GM21529 (cell line): ENCODE measurements at regions not wholly inside any gene's neighbourhood (a gene's known extent, or its start where the extent isn't known, plus 50 kb on each side); places are given as distances from the start of the nearest gene placed in this dataset.
"Not testable (repeated sequence)": the region's sequence is repeated elsewhere in the genome, so short reads cannot be mapped to it uniquely, and the experiment has no call there.

Experiments
- ATAC-seq: cut with Tn5 transposase; IDR thresholded peaks from one replicate; pipeline ENCODE4 v1.9.1; 2021; ENCODE audit not compliant: unreplicated experiment

DNA sequence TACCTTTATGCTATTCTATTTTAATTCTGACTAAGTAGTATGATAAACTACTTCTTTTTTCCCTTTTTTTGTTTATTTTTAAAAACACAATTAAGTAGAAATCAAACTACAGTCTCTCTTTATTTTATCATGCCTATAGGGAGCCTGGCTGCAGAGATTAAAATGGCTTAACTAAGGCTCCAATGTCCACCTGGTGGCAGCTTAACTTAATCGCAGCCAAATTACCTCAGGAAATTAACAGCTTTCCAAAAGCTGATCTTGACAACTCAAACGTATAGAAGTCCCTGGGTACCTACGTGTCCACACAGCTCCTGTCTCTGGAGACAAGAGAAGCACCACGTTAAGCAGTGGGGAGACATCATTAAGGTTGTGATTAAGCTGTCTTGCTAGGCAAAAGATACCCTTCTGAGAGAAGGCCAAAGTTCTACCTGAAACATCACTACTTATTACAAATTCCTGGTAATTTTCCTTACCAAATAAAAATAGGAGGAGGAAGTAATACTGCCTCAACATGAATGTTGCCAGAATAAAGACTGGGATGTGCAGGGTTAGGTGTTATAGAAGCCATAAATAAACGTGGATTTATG is 63.2 kb upstream of the SNX19 start:
- ATAC-seq = no peak

DNA sequence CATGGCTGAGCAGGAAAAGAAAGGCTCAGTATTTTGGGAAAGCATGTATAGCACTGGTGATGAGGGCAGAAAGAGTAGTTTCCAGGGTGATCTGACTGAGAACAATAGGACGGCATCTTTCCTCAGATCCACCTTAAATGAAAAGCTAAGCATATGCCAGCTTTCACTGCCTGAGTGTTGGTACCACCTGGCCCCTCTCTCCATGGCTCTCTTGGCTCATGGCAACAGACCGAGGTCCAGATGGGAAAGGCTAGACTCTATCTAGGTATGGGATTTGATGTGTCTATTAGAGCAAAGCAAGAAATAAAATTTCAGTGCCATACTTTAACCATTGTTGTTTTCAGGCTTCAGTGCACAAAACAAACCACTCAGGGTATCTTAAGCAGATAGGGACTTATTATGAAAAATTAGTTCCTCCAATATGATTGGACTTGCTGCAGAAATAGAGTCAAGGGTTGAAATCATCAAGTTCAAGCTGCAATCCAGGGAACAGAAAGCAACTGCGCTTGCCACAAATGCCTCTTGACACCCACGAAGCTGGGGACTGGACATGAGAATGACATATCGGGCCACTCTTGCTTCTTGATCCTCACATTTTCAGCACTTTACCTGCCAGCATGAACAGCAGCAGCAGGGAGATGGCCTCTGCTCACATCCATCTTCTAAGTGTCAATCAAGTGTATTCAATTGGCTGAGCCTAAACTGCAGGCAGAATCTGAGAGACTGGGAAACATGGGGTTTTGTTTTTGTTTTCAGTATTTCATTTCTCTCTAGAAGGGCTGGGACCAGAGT is 64.0 kb upstream of the SNX19 start:
- no peak for ATAC-seq

DNA sequence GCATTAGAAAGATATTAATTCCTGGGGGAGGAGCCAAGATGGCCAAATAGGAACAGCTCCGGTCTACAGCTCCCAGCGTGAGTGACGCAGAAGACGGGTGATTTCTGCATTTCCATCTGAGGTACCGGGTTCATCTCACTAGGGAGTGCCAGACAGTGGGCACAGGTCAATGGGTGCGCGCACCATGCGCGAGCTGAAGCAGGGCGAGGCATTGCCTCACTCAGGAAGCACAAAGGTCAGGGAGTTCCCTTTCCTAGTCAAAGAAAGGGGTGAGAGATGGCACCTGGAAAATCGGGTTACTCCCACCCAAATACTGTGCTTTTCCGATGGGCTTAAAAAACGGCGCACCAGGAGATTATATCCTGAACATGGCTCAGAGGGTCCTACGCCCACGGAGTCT is 68.0 kb upstream of the SNX19 start:
- ATAC-seq = not testable (repeated sequence)

DNA sequence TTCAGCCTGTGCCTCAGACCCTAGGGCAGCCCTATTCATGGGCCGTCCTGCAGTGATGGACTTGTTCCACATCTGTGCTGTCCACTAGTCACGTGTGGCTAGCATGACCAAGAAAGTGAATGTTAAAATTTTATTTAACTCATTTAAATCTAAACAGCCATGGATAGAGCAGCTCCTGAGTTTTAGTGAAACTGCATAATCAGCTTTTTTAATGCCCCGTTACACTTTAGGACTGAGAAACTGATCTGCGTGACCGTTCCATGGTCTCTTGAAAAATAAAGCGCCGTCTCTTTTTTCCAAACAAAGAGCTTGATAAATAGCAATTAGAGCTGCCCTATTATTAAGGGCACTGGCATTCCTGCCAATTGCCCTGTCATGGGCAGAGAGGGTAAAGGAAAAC is 76.5 kb upstream of the SNX19 start:
- no peak for ATAC-seq

DNA sequence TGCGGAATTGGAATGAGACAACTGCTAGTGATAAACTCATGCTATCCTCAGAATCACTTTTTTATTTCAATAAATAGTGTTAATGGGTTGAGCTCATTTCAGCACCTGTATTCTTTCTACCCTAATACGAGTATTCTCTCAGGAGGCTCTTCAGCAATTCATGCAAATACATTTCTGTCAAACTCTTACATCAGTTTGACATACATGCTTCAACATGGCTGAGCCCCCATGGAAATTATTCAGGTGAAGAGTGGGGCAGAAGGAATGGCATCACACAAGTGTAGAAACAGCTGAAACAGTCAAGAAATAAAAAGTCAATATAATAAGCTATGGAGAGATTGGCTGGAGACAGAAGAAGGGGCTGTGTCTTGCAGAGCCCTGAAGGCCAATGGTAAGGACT is 77.8 kb upstream of the SNX19 start:
- no peak for ATAC-seq

DNA sequence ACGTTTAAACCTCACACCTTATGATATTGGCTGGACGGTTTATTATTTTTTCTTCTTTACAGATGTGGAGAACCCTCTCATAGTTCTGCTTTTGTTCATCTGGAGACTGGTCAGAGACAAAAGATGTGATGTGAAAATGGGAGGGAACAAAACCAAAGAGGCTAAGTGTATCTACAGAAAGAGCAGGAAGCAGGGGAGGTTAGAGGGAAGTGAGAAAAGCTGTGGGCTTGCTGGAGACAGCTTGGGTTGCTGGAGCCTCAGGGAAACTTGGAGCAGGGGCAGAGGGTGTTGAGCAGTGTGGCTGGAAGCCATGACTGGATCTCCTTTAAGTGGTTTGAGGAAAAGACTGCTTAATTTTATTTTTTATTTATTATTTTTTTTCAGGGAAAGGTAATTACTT is 79.0 kb upstream of the SNX19 start:
- ATAC-seq = no peak

DNA sequence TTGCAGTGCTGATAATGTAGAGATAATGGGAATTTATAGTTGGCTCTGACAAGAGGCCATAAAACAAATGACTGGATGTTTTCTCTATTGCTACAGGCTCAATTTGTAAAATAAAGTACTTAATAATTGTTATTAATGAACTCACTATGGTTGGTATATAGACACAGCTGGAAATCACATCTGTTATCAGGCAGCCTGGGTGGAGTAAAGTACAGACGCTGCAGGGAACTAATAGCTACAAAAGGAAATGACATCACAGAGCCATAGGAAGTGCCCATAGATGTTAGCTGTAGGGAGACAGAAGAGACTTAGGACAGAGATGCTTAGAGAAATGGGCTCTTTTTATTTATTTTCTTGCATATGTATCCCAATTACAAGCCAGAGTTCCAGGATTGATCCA is 81.0 kb upstream of the SNX19 start:
- no peak for ATAC-seq

DNA sequence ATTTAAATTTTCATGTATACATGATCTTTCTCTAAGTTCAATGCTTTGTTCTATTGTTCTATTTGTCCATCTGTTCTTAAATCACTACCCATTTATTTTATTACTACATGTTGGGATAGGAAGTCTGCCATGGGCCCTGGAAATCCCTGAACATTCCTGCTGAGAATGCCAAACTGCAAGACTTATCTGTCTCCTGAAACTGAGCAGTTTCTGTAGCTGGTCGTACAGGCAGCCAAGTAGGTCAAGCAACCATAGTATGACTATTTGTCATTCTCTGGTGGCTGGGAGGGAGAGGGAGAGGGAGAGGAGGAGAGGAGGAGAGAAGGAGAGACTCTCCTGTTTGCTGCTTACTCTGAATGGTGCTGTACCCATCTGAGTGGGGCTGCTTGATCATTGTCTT is 82.8 kb upstream of the SNX19 start:
- ATAC-seq = no peak

DNA sequence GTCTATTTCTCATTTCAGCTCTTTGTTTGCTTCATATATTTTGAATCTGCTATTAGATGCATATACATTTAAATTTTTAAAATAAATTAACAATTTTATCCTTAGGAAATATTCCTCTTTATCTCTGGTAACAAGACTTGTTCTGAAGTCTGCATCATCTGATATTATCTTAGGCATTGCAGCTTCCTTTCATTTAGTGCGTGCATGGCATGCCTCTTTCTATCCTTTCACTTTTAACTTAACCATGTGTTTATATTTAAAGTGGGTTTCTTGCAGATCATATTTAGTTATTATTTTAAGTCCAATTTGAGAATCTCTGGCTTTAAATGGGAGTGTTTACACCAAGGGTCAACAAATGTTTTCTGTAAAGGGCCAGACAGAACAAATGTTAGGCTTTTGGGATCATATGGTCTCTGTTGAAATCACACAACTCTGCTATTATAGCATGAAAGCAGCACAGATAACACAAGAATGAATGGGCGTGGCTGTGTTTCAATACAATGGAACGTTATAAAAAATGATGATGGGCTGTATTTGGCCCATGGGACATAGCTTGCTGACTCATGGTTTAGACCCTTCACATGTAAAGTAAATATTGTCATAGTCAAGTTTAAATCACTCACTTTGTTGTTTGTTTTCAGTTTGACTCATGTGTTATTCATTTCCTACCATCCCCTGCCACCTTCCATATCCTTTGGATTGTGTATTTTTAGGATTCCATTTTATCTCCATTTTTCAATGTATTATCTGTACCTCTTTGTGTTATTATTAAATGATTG is 83.9 kb upstream of the SNX19 start:
- no peak for ATAC-seq

DNA sequence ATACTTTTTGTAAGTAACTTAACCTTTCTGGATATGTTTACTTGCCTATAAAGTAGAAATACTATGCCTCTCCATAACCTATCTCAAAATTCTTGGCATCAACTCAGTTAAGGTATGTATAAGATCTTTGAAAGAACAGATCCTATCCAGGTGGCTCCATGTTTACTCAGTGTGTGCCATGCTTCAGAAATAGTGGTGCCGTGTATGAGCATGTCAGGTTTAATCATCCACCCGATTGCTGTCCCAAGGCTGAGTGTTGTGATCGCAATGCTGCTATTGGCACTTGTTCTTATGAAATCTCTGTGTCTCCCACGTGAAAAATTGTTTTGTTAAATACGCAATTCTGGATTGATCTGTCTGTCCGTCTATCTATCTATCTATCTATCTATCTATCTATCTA is 85.9 kb upstream of the SNX19 start:
- no peak for ATAC-seq

DNA sequence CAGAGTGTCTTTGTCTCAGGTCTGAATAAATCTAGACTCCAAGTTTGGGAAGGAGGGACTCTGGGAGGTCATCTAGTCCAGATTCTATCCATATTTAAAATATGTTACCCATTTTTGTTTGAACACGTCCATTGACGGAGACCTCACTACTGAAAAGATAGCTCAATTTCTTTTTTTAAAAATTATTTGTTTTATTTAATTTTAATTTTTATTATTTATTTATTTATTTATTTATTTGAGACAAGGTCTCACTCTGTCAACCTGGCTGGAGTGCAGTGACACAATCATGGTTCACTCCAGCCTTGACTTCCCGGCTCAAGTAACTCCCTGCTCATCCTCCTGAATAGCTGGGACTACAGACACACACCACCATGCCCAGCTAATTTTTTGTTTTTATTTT is 89.5 kb upstream of the SNX19 start:
- ATAC-seq = no peak

DNA sequence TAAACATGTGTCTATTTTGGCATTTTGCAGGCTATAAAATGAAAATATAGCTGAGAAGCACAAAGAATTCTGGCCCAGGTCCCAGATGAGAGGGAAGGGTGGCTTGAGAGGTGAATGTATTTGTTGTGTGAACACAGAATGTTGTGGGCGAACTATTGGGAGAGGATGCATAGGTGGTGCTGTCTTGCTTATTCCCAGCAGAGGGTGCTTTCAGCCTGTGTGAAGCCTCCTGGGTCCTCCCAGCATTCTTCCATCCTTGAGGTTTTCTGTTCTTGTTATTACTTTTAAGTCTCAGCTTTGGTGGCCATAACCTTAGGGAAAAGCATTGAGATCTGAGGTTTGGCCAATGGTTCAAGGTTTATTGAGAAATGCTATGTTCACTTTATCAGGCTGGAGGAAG is 108.7 kb upstream of the SNX19 start:
- ATAC-seq = peak; percentile 49

DNA sequence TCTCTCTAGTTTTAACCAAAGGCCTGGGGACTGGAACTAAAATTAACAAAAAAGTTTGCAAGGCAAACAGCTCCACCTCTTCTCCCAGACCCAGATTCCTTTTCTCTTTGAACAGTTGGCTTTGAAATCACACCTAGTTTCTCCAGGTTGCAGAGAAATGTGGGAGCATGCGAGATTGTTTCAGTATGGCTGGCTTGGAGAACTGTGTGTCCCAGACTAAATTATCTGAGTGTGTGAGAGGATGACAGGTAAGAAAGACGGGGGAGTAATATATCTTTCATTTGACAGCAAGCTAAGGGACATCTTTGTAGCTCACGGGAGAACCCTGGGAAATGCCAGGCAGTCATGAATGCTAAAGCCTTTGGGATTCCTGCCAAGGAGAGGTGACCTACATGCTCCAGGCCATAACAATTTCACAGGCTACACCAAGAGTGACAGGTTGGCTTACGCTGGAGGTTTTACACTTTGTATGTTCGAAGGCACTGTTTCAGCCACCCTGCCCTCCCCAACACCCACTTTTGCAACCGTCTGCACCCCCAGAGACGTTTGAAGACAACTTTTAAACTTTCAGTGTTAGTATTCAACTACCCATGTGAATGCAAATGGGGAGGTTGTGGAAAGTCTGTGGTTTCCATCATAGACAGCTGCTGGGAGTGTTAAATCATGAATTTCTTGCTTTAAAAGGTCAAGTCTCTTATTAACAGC is 109.3 kb upstream of the SNX19 start:
- peak; percentile 80 for ATAC-seq

DNA sequence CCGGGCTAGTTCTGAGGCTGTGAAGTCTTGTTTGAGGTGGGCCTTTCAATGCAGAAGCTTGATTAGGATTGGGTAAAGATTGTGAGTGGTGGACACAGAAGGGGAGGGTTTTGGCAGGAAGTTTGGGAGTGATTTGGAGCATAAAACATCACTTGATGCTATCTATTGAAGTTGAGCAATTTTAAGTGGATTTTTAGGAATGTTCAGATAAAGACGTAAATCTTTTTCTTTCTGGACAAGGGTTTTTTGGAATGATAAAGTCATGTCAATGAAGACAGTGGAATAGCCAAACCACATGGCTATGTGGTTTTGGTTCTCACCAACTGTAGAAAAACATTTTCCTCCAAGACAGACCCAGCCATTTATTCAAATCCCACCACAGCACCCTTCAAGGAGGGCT is 111.2 kb upstream of the SNX19 start:
- no peak for ATAC-seq

DNA sequence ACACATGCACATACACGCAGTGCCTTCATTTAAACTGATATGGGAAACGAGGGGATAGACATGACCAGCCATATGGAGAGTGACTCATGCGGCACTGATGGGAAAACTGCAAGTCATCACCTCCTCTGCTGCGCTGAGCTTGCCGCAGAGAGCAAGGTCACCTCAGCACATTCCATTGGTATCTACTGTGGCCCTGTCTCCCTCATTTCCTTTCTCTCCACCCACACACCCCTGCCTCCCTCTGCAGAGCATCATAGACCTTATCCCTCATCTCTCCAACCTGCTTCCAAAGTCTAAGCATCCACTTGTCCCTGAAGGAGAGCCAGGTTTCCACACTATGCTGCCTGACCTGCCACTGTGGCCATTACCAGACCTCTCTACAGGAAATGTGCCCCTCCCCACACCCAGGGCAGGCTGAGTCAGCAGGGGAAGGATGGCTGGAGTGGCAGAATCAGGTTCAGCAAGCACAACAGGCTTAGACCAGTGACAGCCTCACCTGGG is 116.9 kb upstream of the SNX19 start:
- no peak for ATAC-seq

DNA sequence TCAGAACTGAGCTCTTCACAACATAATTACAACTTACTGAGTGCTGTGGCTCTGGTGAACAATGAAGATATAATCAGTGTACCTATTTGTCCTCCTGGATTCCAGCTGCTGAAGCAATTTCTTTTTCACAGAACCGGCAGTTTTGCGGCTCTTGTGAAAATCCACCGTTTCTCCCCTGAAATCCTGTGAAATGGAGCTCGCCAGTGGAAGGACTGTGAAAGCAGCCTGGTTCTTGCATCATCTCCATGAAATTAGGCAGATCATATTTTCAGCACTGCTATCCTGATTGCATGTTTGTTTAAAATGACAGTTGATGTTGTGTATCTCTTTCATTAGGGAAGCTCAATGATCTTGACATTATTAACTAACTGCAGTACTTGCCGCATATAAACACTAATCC is 120.2 kb upstream of the SNX19 start:
- no peak for ATAC-seq

DNA sequence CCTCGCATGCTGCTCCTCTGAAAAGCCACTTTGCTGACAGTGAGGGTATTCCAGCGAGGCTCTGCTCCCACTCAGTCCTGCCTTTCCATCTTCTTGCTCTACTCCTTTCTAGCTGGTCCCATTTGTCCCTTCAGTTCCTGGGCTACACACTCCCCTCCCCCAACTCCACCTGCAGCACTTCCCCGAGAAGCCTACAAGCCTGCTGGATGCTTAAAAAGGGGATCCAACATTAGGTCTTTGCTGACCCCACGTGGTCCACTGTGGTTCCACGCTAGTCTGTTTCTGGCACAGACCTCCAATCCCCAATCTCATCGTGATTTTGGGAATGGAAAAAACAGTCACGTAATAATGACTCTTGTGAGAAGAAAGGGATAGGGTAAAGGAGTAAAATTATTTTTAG is 121.6 kb upstream of the SNX19 start:
- ATAC-seq = no peak

DNA sequence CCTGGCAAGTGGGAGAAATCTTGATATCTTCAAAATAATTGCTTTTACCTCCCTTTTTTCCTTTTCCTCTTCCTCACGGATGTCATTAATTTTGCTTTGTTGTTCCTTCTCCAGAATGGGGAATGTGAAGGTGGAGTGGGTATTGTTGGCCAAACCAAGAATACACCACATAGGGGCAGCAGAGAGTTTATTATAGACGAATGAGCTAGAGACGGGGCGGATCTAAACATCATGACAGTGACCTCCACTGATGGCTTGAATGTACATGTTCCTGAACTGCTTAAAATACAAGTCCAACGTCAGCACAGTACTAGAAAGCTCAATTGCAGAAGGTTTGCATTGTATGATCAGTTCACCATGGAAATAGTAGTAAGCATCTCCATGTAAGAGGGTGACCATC is 122.3 kb upstream of the SNX19 start:
- ATAC-seq = no peak

DNA sequence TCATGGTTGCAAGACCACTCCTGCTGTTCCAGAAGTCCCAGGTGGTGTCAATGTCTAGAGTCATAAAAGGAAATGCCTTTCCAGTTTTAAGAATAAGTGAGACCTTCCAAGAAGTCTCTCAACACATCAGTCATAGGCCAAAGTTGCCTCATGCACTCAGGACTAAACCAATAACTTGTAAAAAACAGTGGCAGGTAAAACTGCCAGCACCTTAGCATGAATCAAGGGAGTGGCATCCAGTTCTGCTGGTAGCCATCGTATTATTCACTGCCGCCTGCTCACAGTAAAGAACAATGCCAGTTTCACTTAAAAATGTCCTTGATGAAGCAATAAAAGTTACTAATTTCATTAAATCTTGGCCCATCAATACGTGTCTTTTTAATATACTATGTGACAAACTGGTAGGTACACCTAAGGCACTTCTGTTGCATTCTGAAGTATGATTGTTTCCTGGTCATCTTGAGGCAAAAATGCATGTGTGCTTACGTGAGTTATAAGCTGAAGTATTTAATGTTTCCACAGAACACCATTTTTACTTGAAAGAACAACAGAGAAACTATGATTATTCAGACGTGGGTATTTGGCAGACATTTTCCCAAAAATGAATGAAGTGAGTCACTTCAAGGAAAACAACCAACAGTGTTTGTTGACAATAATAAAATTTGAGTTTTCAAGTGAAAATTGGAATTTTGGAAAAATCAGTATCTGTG is 125.2 kb upstream of the SNX19 start:
- no peak for ATAC-seq

DNA sequence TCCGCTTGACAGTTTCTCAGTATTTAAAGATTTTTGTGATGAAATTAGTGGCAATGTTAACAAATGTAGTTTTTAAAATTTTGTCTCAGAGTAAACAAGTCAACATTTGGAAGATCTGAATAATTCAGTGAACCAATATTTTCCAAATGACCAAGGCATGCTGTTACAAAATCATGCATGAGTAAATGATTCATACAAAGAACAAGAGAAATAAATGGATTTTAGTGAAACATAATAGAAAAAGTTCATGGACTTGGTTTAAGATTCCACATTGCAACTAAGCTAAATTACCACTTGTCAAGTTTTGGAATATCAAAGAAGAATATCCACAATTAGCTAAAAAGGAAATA is 125.7 kb upstream of the SNX19 start:
- no peak for ATAC-seq

DNA sequence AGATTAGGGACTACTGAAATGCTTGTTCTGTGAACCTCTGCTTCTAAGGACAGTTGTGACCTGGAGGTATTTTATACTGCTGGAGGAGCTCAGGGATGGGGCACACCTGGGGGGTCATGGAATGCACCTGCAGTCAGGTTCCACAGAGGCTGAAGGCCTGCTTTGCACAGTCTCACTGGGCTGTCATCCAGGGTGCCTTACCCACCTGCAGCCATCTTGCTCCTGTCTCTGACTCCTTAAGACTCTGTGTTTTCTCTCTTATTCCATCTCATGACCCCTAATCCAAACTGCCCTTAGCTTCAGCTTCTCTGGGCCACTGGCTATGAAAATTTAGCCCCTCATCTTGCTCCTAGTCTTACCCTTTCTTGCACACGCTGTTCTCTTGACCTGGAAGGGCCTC is 127.0 kb upstream of the SNX19 start:
- ATAC-seq = no peak
